Panc1 (cell line): ENCODE measurements at regions not wholly inside any gene's neighbourhood (a gene's known extent, or its start where the extent isn't known, plus 50 kb on each side); places are given as distances from the start of the nearest gene placed in this dataset.
A peak's percentile ranks its signal among the peaks of the same experiment; 100 is the strongest.

ENCODE experiments used
- ATAC-seq: fragments of 200-7000 bp; cut with Tn5 transposase; 2 replicates; pipeline ENCODE4 v1.9.1; 2020; ENCODE audit warnings: mild to moderate bottlenecking, moderate library complexity
- BruUV-seq: library from RNA; stranded (reverse); fragments of 400-500 nt; replicated peaks from 2 replicates; lab custom pipeline; 2021; lab: Mats Ljungman, UMichigan
- CTCF ChIA-PET: fragments of 300-600 bp; sonication (Branson Sonifier 250); formaldehyde crosslinking; loops from one replicate; lab custom pipeline; 2022; ENCODE audit warnings: antibody characterized with exemption; lab: Charles Lee
- POLR2A ChIA-PET: fragments of 300-600 bp; sonication (Branson Sonifier 250); formaldehyde crosslinking; loops from one replicate; lab custom pipeline; 2022; ENCODE audit warnings: antibody characterized with exemption; lab: Charles Lee
- DNase-seq: peaks from one replicate; pipeline ENCODE4 v3.0.0-alpha.2; 2010; ENCODE audit warnings: low read depth, low spot score
- H3K27ac ChIP-seq: 2 replicates; pipeline ENCODE4 v1.5.1; 2011; ENCODE audit warnings: mild to moderate bottlenecking, low read length, inconsistent platforms
- H3K27me3 ChIP-seq: fragments of 200-500 bp; sonication (Bioruptor generic); 2 replicates; pipeline ENCODE4 v1.6.0; 2014; ENCODE audit warnings: low read length, inconsistent platforms; ENCODE audit not compliant: control insufficient read depth, insufficient read depth
- H3K36me3 ChIP-seq: fragments of 200-500 bp; sonication (Bioruptor generic); 2 replicates; pipeline ENCODE4 v1.5.1; 2014; ENCODE audit warnings: inconsistent platforms, mild to moderate bottlenecking, low read length, moderate library complexity; ENCODE audit not compliant: control insufficient read depth, insufficient read depth
- H3K4me1 ChIP-seq: 2 replicates; pipeline ENCODE4 v1.5.1; 2011; ENCODE audit warnings: inconsistent platforms, mild to moderate bottlenecking, low read length, moderate library complexity; ENCODE audit not compliant: control insufficient read depth, insufficient read depth
- H3K4me3 ChIP-seq, 2 experiments: 2 replicates each; pipeline ENCODE4 v1.5.1; 2011 to 2012; ENCODE audit warnings: low read depth in 2 of 2, low read length in 2 of 2, mild to moderate bottlenecking in 2 of 2, inconsistent platforms in 1 of 2, moderate library complexity in 1 of 2
- H3K9me3 ChIP-seq: fragments of 200-500 bp; sonication (Bioruptor generic); 2 replicates; pipeline ENCODE4 v1.5.1; 2014; ENCODE audit warnings: low read depth, mild to moderate bottlenecking, inconsistent platforms, low read length, moderate library complexity; ENCODE audit not compliant: control insufficient read depth, insufficient read depth
- CTCF ChIP-seq: fragments of 450-650 bp; IDR thresholded peaks from 2 replicates; pipeline ENCODE4 v1.5.1; 2017; ENCODE audit warnings: mild to moderate bottlenecking
- POLR2AphosphoS5 ChIP-seq: IDR thresholded peaks from 2 replicates; pipeline ENCODE4 v1.6.1; 2012; ENCODE audit warnings: mild to moderate bottlenecking, low read depth, low read length, moderate library complexity
- REST ChIP-seq, 2 experiments: IDR thresholded peaks; 2 replicates each; pipeline ENCODE4 v1.6.1; 2011 to 2012; ENCODE audit warnings: low read depth in 2 of 2, control low read depth in 1 of 2, low read length in 1 of 2, mild to moderate bottlenecking in 1 of 2, moderate library complexity in 1 of 2; ENCODE audit not compliant: insufficient read depth in 1 of 2
- SIN3A ChIP-seq: IDR thresholded peaks from 2 replicates; pipeline ENCODE4 v1.6.1; 2012; ENCODE audit warnings: low read depth, mild to moderate bottlenecking, low read length, moderate library complexity, borderline replicate concordance; ENCODE audit not compliant: insufficient read depth
- TCF7L2 ChIP-seq: IDR thresholded peaks from 2 replicates; pipeline ENCODE4 v1.6.1; 2011; ENCODE audit warnings: mild to moderate bottlenecking, low read depth, low read length, inconsistent platforms
- in situ Hi-C: cut with HindIII; loops from 2 replicates; pipeline ENCODE4 v1.10.0; 2016; ENCODE audit warnings: low sequenced_read_pairs, low pct_unique_long_range_greater_than_20kb
- intact Hi-C: fragments of 100-400 bp; cut with micrococcal nuclease; formaldehyde crosslinking; loops from one replicate; pipeline ENCODE4 v1.10.0; 2022; ENCODE audit not compliant: unreplicated experiment

GRCh38 chr4:138831948-138832347 lies 183.6 kb upstream of the NOCT start:
- Histone ChIP-seq H3K27me3 (no peaks in the 10 kb centered on the region), H3K9me3 (no peaks in the 10 kb centered on the region), H3K4me3 (no peak overlapping the region), H3K27ac (no peak overlapping the region), H3K36me3 (no peaks in the 10 kb centered on the region), H3K4me1 (no peaks in the 10 kb centered on the region)
- CTCF ChIA-PET, result no interaction called here
- POLR2A ChIA-PET, result no interaction called here
- intact Hi-C loops, result no loop called here
- BruUV-seq, result no TSS peak
- in situ Hi-C loops, result no loop called here
- TF ChIP-seq CTCF (peak; percentile 21; the same call in 1 of the 2 replicates), REST (IDR thresholded peaks at IDR 0.05; ENCODE audit: insufficient read depth in 1 of 2, low read depth in 2 of 2, low read length in 1 of 2) (no peak)
- ATAC-seq, result no peak
- no peak for DNase-seq

DNA sequence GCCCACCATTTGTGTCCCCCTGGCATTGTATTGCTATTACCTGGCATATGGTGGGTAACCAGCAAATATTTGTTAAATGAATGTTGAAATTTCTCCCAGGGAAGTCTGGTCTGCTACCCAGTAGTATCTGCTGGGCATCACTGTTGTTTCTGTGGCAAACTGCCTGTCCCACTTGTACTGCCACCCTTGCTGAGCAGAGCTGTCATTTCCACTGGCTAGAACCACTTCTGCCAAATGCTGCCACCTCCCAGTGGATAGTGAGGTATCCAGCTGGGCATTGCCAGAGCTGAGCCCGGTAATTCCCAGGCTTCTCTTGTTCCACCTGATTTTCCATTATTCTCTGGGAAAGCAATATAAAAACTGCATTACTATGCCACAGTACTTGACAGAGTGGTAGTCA lies 186.7 kb upstream of the NOCT start:
- ChIA-PET CTCF (no interaction called here), POLR2A (no interaction called here)
- Histone ChIP-seq H3K27me3 (no peaks in the 10 kb centered on the region), H3K36me3 (no peaks in the 10 kb centered on the region), H3K27ac (no peak overlapping the region), H3K4me1 (no peaks in the 10 kb centered on the region), H3K9me3 (no peaks in the 10 kb centered on the region), H3K4me3 (no peak overlapping the region)
- no peak for TF ChIP-seq SIN3A
- TF ChIP-seq POLR2AphosphoS5, result no peak
- no peak for TF ChIP-seq TCF7L2
- DNase-seq (no peak), ATAC-seq (no peak)
- intact Hi-C loops, result no loop called here
- in situ Hi-C loops, result no loop called here
- BruUV-seq, result no TSS peak

DNA sequence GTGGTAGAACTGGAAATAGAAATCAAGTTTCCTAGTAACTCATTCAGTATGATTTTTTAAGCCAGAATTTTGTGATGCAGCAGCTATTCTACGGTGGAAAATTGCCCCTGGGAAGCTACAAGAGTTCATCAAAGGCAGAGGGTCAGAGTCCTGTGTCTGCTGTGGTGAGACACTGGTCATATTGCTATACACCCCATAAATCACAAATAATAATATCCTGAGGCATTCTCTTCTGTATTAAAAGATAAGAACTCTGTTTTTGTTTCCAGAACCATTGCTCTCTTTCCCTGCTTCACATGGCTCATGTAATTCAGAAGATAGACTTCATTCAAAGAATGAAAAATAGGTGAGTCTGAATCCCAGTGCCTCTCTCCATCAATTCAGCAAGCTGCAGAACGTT lies 188.8 kb upstream of the NOCT start:
- in situ Hi-C loops (no loop called here), intact Hi-C loops (no loop called here)
- DNase-seq (no peak), ATAC-seq (no peak)
- no peaks in the 10 kb centered on the region for H3K4me1 ChIP-seq
- H3K9me3 ChIP-seq, result no peaks in the 10 kb centered on the region
- ChIA-PET POLR2A (no interaction called here), CTCF (no interaction called here)
- no peak for TF ChIP-seq TCF7L2
- no peak for TF ChIP-seq POLR2AphosphoS5
- TF ChIP-seq SIN3A, result no peak
- TF ChIP-seq CTCF, result no peak
- TF ChIP-seq REST (IDR thresholded peaks at IDR 0.05; ENCODE audit: insufficient read depth in 1 of 2, low read depth in 2 of 2, low read length in 1 of 2), result no peak
- no peaks in the 10 kb centered on the region for H3K27me3 ChIP-seq
- H3K4me3 ChIP-seq, result no peak overlapping the region
- no peaks in the 10 kb centered on the region for H3K36me3 ChIP-seq
- BruUV-seq, result no TSS peak
- no peak overlapping the region for H3K27ac ChIP-seq
